Transverse colon (tissue), 4 donors: ENCODE measurements at regions not wholly inside any gene's neighbourhood (a gene's known extent, or its start where the extent isn't known, plus 50 kb on each side); places are given as distances from the start of the nearest gene placed in this dataset.

Experiments used
- DNase-seq: peaks from one replicate; pipeline ENCODE4 v3.0.0-alpha.2; 2019
- H3K27ac ChIP-seq, 4 donors: fragments of 200-600 bp; sonication (generic); 2 replicates each; pipeline ENCODE4 v1.5.1; 2016 to 2018; ENCODE audit warnings: inconsistent platforms in 4 of 4
- H3K27me3 ChIP-seq: fragments of 200-600 bp; sonication (generic); 2 replicates; pipeline ENCODE4 v1.5.1; 2017; ENCODE audit warnings: inconsistent platforms
- H3K36me3 ChIP-seq, 4 donors: fragments of 200-600 bp; sonication (generic); 2 replicates each; pipeline ENCODE4 v1.5.1; 2017 to 2019; ENCODE audit warnings: inconsistent platforms in 4 of 4
- H3K4me1 ChIP-seq, 4 donors: fragments of 200-600 bp; sonication (generic); 2 replicates each; pipeline ENCODE4 v1.5.1; 2017 to 2020; ENCODE audit warnings: inconsistent platforms in 4 of 4
- H3K4me3 ChIP-seq, 4 donors: fragments of 200-600 bp; sonication (generic); 1 replicate in 1 of 4; 2 replicates in 3 of 4; pipeline versions ENCODE4 v1.5.1 to v1.6.1; 2017 to 2019; ENCODE audit warnings: inconsistent platforms in 4 of 4
- H3K9me3 ChIP-seq, 2 donors: fragments of 200-600 bp; sonication (generic); 2 replicates each; pipeline ENCODE4 v1.5.1; 2017 to 2019; ENCODE audit warnings: inconsistent platforms in 2 of 2
- CTCF ChIP-seq, 5 experiments: fragments of 200-600 bp in 3 of 5; fragments of 450-650 bp in 2 of 5; sonication (generic) in 3 of 5; IDR thresholded peaks; 1 replicate in 2 of 5; 2 replicates in 3 of 5; pipeline ENCODE4 v1.5.1; 2016 to 2017; ENCODE audit warnings: antibody characterized with exemption in 5 of 5, inconsistent platforms in 3 of 5, mild to moderate bottlenecking in 2 of 5, moderate library complexity in 1 of 5
- EP300 ChIP-seq: sonication (generic); formaldehyde crosslinking; IDR thresholded peaks from one replicate; pipeline ENCODE4 v1.6.1; 2017; ENCODE audit warnings: antibody characterized with exemption, low read depth
- POLR2A ChIP-seq: fragments of 450-650 bp; IDR thresholded peaks from one replicate; pipeline ENCODE4 v1.6.1; 2016; ENCODE audit warnings: antibody characterized with exemption, mild to moderate bottlenecking, moderate library complexity
- POLR2AphosphoS5 ChIP-seq, 3 donors: sonication (generic); formaldehyde crosslinking; IDR thresholded peaks; one replicate each; pipeline ENCODE4 v1.6.1; 2016; ENCODE audit warnings: antibody characterized with exemption in 3 of 3
- WGBS, 2 donors: methylation state at CpG; one replicate each; pipeline ENCODE4 v1.1.5; 2018; ENCODE audit warnings: low coverage in 1 of 2; 5-methylcytosine and 5-hydroxymethylcytosine counted together
- in situ Hi-C, 4 donors: fragments of 200-750 bp; cut with MboI; loops; one replicate each; pipeline versions ENCODE4 v1.15.0 to v1.15.1; 2017; ENCODE audit warnings: low sequenced_read_pairs in 3 of 4, low pct_ligation_motif_present in 1 of 4, low pct_unique_long_range_greater_than_20kb in 1 of 4
- intact Hi-C: fragments of 100-400 bp; cut with DNase I; formaldehyde crosslinking; loops from one replicate; pipeline ENCODE4 v1.15.1; 2023; ENCODE audit warnings: low total_unique reads

- DNase-seq, result peak; percentile 73
- peak; percentile 32 for TF ChIP-seq EP300
- peak in 4 of 5 experiments; percentile 16 to 59 (median 30) for TF ChIP-seq CTCF (IDR thresholded peaks at IDR 0.05)
- peak; percentile 63 to 76 (median 74) for TF ChIP-seq POLR2AphosphoS5 (IDR thresholded peaks at IDR 0.05)
- peak; percentile 22 for TF ChIP-seq POLR2A
- in situ Hi-C loops (no loop called here), intact Hi-C loops (loop anchor here (10.0 kb wide), 1 partner anchor 51 kb away; the partner anchor contains the start of gene CDON)
- Histone ChIP-seq H3K4me1 (peaks cover 29 to 44% (median 38%) of the 10 kb centered on the region in 4 donors), H3K27ac (peak overlapping the region; percentile 80 to 91 (median 88)), H3K27me3 (no peaks in the 10 kb centered on the region), H3K36me3 (no peaks in the 10 kb centered on the region), H3K4me3 (no peak overlapping the region), H3K9me3 (no peaks in the 10 kb centered on the region)
- 30% methylated on average over 14 of the region's 14 CpGs; no CpG with 5 or more reads in 1 of the 2 donors for WGBS, 2 donors
Measured at GRCh38 chr11:126115816-126116331, 53.2 kb upstream of the CDON start.

- H3K9me3 ChIP-seq, result no peaks in the 10 kb centered on the region
- whole genome bisulfite sequencing, 2 donors, result 20% methylated on average over 4 of the region's 4 CpGs; no CpG with 5 or more reads in 1 of the 2 donors
- in situ Hi-C loops, result no loop called here
- H3K27ac ChIP-seq, result peak overlapping the region; percentile 80 to 91 (median 88)
- no peaks in the 10 kb centered on the region for H3K27me3 ChIP-seq
- DNase-seq, result peak; percentile 71
- intact Hi-C loops, result loop anchor here (10.0 kb wide), 1 partner anchor 50 kb away; the partner anchor contains the start of gene CDON
- H3K4me1 ChIP-seq, result peaks cover 29 to 44% (median 38%) of the 10 kb centered on the region in 4 donors
- H3K36me3 ChIP-seq, result no peaks in the 10 kb centered on the region
- TF ChIP-seq EP300, result no peak
- no peak for TF ChIP-seq CTCF (IDR thresholded peaks at IDR 0.05)
- TF ChIP-seq POLR2AphosphoS5 (IDR thresholded peaks at IDR 0.05), result peak in 2 of 3 donors; percentile 20 to 69
- no peak for TF ChIP-seq POLR2A
- H3K4me3 ChIP-seq, result no peak overlapping the region
Measured at GRCh38 chr11:126115127-126115495, 52.4 kb upstream of the CDON start.

- H3K4me3 ChIP-seq, result no peak overlapping the region
- H3K4me1 ChIP-seq, result peaks cover 29 to 44% (median 38%) of the 10 kb centered on the region in 4 donors
- WGBS, 2 donors, result 71% methylated on average over 6 of the region's 6 CpGs; no CpG with 5 or more reads in 1 of the 2 donors
- in situ Hi-C loops (no loop called here), intact Hi-C loops (loop anchor here (10.0 kb wide), 1 partner anchor 50 kb away; the partner anchor contains the start of gene CDON)
- peak overlapping the region; percentile 80 to 91 (median 88) for H3K27ac ChIP-seq
- TF ChIP-seq EP300 (no peak), POLR2A (no peak), CTCF (IDR thresholded peaks at IDR 0.05) (no peak), POLR2AphosphoS5 (IDR thresholded peaks at IDR 0.05) (no peak)
- no peak for DNase-seq
- H3K9me3 ChIP-seq, result no peaks in the 10 kb centered on the region
- H3K36me3 ChIP-seq, result no peaks in the 10 kb centered on the region
- no peaks in the 10 kb centered on the region for H3K27me3 ChIP-seq
Measured at GRCh38 chr11:126114486-126115126, 51.9 kb upstream of the CDON start.

GRCh38 chr11:126113963-126114362, 51.3 kb upstream of the CDON start:
- H3K27me3 ChIP-seq, result no peaks in the 10 kb centered on the region
- no peaks in the 10 kb centered on the region for H3K36me3 ChIP-seq
- H3K9me3 ChIP-seq, result no peaks in the 10 kb centered on the region
- H3K27ac ChIP-seq, result peak overlapping the region; percentile 80 to 91 (median 88)
- WGBS, 2 donors, result 43 to 53% methylated on average over 3 to 4 of the region's 4 CpGs
- H3K4me1 ChIP-seq, result peaks cover 29 to 44% (median 38%) of the 10 kb centered on the region in 4 donors
- H3K4me3 ChIP-seq, result no peak overlapping the region
- intact Hi-C loops, result loop anchor here (10.0 kb wide), 1 partner anchor 49 kb away; the partner anchor contains the start of gene CDON
- no peak for TF ChIP-seq EP300
- no peak for TF ChIP-seq POLR2AphosphoS5 (IDR thresholded peaks at IDR 0.05)
- no peak for TF ChIP-seq CTCF (IDR thresholded peaks at IDR 0.05)
- no peak for TF ChIP-seq POLR2A
- DNase-seq, result no peak
- in situ Hi-C loops, result no loop called here
